AG04450 (cell line): ENCODE measurements at regions not wholly inside any gene's neighbourhood (a gene's known extent, or its start where the extent isn't known, plus 50 kb on each side); places are given as distances from the start of the nearest gene placed in this dataset.

Experiments used
- CTCF ChIA-PET: fragments of 300-600, 350-600 bp; formaldehyde crosslinking; extraction: SDS; loops from one replicate; lab custom pipeline; 2022; ENCODE audit warnings: antibody characterized with exemption, inconsistent platforms; lab: Charles Lee
- POLR2A ChIA-PET: fragments of 350-600 bp; formaldehyde crosslinking; extraction: SDS; loops from one replicate; lab custom pipeline; 2021; ENCODE audit warnings: antibody characterized with exemption, inconsistent platforms; lab: Yijun Ruan, JAX
- DNase-seq: peaks from one replicate; pipeline ENCODE4 v3.0.0-alpha.2; 2011; ENCODE audit warnings: low read depth, low spot score
- H3K27ac ChIP-seq: one replicate; pipeline ENCODE4 v1.5.1; 2012; ENCODE audit warnings: low read depth, low read length, control low read depth
- H3K27me3 ChIP-seq: one replicate; pipeline ENCODE4 v1.6.0; 2012; ENCODE audit warnings: low read length; ENCODE audit not compliant: control insufficient read depth, insufficient read depth
- H3K4me3 ChIP-seq: 2 replicates; pipeline ENCODE4 v1.5.1; 2011; ENCODE audit warnings: mild to moderate bottlenecking, low read depth, low read length, control low read depth
- H3K9me3 ChIP-seq: 2 replicates; pipeline ENCODE4 v1.5.1; 2012; ENCODE audit warnings: low read length; ENCODE audit not compliant: control insufficient read depth, insufficient read depth
- CTCF ChIP-seq: IDR thresholded peaks from 2 replicates; pipeline ENCODE4 v1.5.1; 2011; ENCODE audit warnings: low read depth, low read length, control low read depth, inconsistent platforms

- no peaks in the 10 kb centered on the region for H3K27me3 ChIP-seq
- ChIA-PET POLR2A (no interaction called here), CTCF (interaction anchor here (1.5 to 2.6 kb wide), 2 partner anchors 13 to 159 kb away, joined by 3 to 27 read pairs; no protein-coding TSS in a partner anchor)
- no peaks in the 10 kb centered on the region; the same call in 1 of the 2 replicates for H3K9me3 ChIP-seq
- no peak overlapping the region for H3K4me3 ChIP-seq
- DNase-seq, result no peak
- no peak overlapping the region for H3K27ac ChIP-seq
- TF ChIP-seq CTCF, result no peak
Observed at GRCh38 chr2:18218160-18218933, 339.9 kb downstream of the KCNS3 start.

GRCh38 chr2:18214936-18215335 is 336.5 kb downstream of the KCNS3 start:
- Histone ChIP-seq H3K9me3 (no peaks in the 10 kb centered on the region; the same call in 1 of the 2 replicates), H3K27me3 (no peaks in the 10 kb centered on the region), H3K4me3 (no peak overlapping the region), H3K27ac (no peak overlapping the region)
- TF ChIP-seq CTCF, result no peak
- DNase-seq, result no peak
- ChIA-PET CTCF (no interaction called here), POLR2A (no interaction called here)

GRCh38 chr2:18213986-18214385 is 335.5 kb downstream of the KCNS3 start:
- DNase-seq, result no peak
- H3K9me3 ChIP-seq, result no peaks in the 10 kb centered on the region; the same call in 1 of the 2 replicates
- TF ChIP-seq CTCF, result no peak
- H3K27ac ChIP-seq, result no peak overlapping the region
- ChIA-PET POLR2A (no interaction called here), CTCF (interaction anchor here (0.8 kb wide), 1 partner anchor 164 kb away, joined by 3 read pairs; no protein-coding TSS in a partner anchor)
- no peaks in the 10 kb centered on the region for H3K27me3 ChIP-seq
- H3K4me3 ChIP-seq, result no peak overlapping the region

GRCh38 chr2:18209934-18210639 is 331.6 kb downstream of the KCNS3 start:
- DNase-seq, result peak; percentile 55
- Histone ChIP-seq H3K27ac (peak overlapping the region; percentile 21), H3K9me3 (no peaks in the 10 kb centered on the region; the same call in 1 of the 2 replicates), H3K4me3 (no peak overlapping the region), H3K27me3 (no peaks in the 10 kb centered on the region)
- ChIA-PET CTCF (interaction anchor here (1.2 to 1.4 kb wide), 2 partner anchors 60 to 358 kb away, joined by 3 to 7 read pairs; no protein-coding TSS in a partner anchor), POLR2A (no interaction called here)
- no peak for TF ChIP-seq CTCF
